ENCODE measurements at regions not wholly inside any gene's neighbourhood (a gene's known extent, or its start where the extent isn't known, plus 50 kb on each side); places are given as distances from the start of the nearest gene placed in this dataset.
"Not testable (repeated sequence)": the region's sequence is repeated elsewhere in the genome, so short reads cannot be mapped to it uniquely, and the experiment has no call there.

- peak; percentile 78 for DNase-seq
These were observed 445.4 kb upstream of the DEFB115 start for GRCh38 chr20:30811885-30812671.

GRCh38 chr20:30812739-30813411 lies 444.6 kb upstream of the DEFB115 start:
- peak; percentile 8 for DNase-seq

- not testable (repeated sequence) for DNase-seq
These were observed 443.8 kb upstream of the DEFB115 start for GRCh38 chr20:30813412-30814311.

GRCh38 chr20:30814312-30814639 lies 443.2 kb upstream of the DEFB115 start:
- DNase-seq, result not testable (repeated sequence)

- DNase-seq, result not testable (repeated sequence)
These were observed 442.4 kb upstream of the DEFB115 start for GRCh38 chr20:30815027-30815576.

GRCh38 chr20:30815577-30816181 lies 441.8 kb upstream of the DEFB115 start:
- DNase-seq, result peak; percentile 39

- DNase-seq, result peak; percentile 74
These were observed 441.2 kb upstream of the DEFB115 start for GRCh38 chr20:30816182-30816645.

- not testable (repeated sequence) for DNase-seq
These were observed 435.8 kb upstream of the DEFB115 start for GRCh38 chr20:30821615-30822014.

GRCh38 chr20:30824666-30825065 lies 432.8 kb upstream of the DEFB115 start:
- DNase-seq, result not testable (repeated sequence)

- DNase-seq, result not testable (repeated sequence)
These were observed 411.5 kb upstream of the DEFB115 start for GRCh38 chr20:30845923-30846322.

- DNase-seq, result peak; percentile 12
These were observed 389.2 kb upstream of the DEFB115 start for GRCh38 chr20:30868271-30868670.

- not testable (repeated sequence) for DNase-seq
These were observed 386.3 kb upstream of the DEFB115 start for GRCh38 chr20:30871127-30871526.

GRCh38 chr20:30872252-30872651 lies 385.2 kb upstream of the DEFB115 start:
- DNase-seq, result not testable (repeated sequence)

- DNase-seq, result not testable (repeated sequence)
These were observed 381.6 kb upstream of the DEFB115 start for GRCh38 chr20:30875868-30876267.

- DNase-seq, result not testable (repeated sequence)
These were observed 366.1 kb upstream of the DEFB115 start for GRCh38 chr20:30891400-30891799.

- DNase-seq, result no peak
These were observed 364.7 kb upstream of the DEFB115 start for GRCh38 chr20:30892541-30893345.

- DNase-seq, result not testable (repeated sequence)
These were observed 363.8 kb upstream of the DEFB115 start for GRCh38 chr20:30893346-30894314.

GRCh38 chr20:30894707-30895353 lies 362.6 kb upstream of the DEFB115 start:
- not testable (repeated sequence) for DNase-seq

GRCh38 chr20:30895354-30895711 lies 362.1 kb upstream of the DEFB115 start:
- not testable (repeated sequence) for DNase-seq
